HEK293 (cell line): ENCODE measurements at regions not wholly inside any gene's neighbourhood (a gene's known extent, or its start where the extent isn't known, plus 50 kb on each side); places are given as distances from the start of the nearest gene placed in this dataset.

Experiments used
- CTCF ChIA-PET: fragments of 350-600 bp; formaldehyde crosslinking; extraction: SDS; loops from one replicate; lab custom pipeline; 2021; ENCODE audit warnings: antibody characterized with exemption; lab: Yijun Ruan, JAX
- POLR2A ChIA-PET: fragments of 300-600 bp; formaldehyde crosslinking; extraction: SDS; loops from one replicate; lab custom pipeline; 2020; ENCODE audit warnings: antibody characterized with exemption, inconsistent platforms; lab: Yijun Ruan, JAX
- H3K27ac ChIP-seq: fragments of 200-500 bp; sonication (Bioruptor generic); 2 replicates; pipeline ENCODE4 v1.5.1; 2014; ENCODE audit warnings: low read depth, low read length, control low read depth, inconsistent platforms; ENCODE audit errors: extremely low read depth
- H3K36me3 ChIP-seq, 2 experiments: fragments of 200-500 bp in 1 of 2; sonication (Bioruptor generic) in 1 of 2; 1 replicate in 1 of 2; 2 replicates in 1 of 2; pipeline ENCODE4 v1.5.1; 2014 to 2017; ENCODE audit warnings: inconsistent platforms in 2 of 2, low read length in 2 of 2; ENCODE audit not compliant: control insufficient read depth in 2 of 2, insufficient read depth in 1 of 2
- H3K4me1 ChIP-seq: fragments of 200-500 bp; sonication (Bioruptor generic); 2 replicates; pipeline ENCODE4 v1.5.1; 2014; ENCODE audit warnings: mild to moderate bottlenecking, low read length, inconsistent platforms; ENCODE audit not compliant: control insufficient read depth, insufficient read depth
- H3K4me3 ChIP-seq: 2 replicates; pipeline ENCODE4 v1.5.1; 2011; ENCODE audit warnings: low read depth, mild to moderate bottlenecking, control low read depth, low read length, moderate library complexity
- H3K9me3 ChIP-seq: fragments of 200-500 bp; sonication (Bioruptor generic); 2 replicates; pipeline ENCODE4 v1.5.1; 2014; ENCODE audit warnings: low read depth, low read length, inconsistent platforms; ENCODE audit not compliant: control insufficient read depth, insufficient read depth
- BCL11B ChIP-seq: fragments of 450-650 bp; formaldehyde crosslinking; IDR thresholded peaks from 2 replicates; pipeline ENCODE4 v1.5.1; 2016; ENCODE audit warnings: low read depth, missing biosample characterization, missing genetic modification characterization
- GFI1B ChIP-seq: fragments of 450-650 bp; formaldehyde crosslinking; IDR thresholded peaks from 2 replicates; pipeline ENCODE4 v1.5.1; 2016; ENCODE audit warnings: missing biosample characterization, missing genetic modification characterization
- SCRT1 ChIP-seq: fragments of 450-650 bp; formaldehyde crosslinking; IDR thresholded peaks from 2 replicates; pipeline ENCODE4 v1.5.1; 2016; ENCODE audit warnings: missing biosample characterization, missing genetic modification characterization, borderline replicate concordance
- ZBTB48 ChIP-seq: fragments of 450-650 bp; formaldehyde crosslinking; IDR thresholded peaks from 2 replicates; pipeline ENCODE4 v1.5.1; 2016; ENCODE audit warnings: missing biosample characterization, missing genetic modification characterization
- ZFP69B ChIP-seq: fragments of 450-650 bp; formaldehyde crosslinking; IDR thresholded peaks from 2 replicates; pipeline ENCODE4 v1.5.1; 2016; ENCODE audit warnings: missing biosample characterization, missing genetic modification characterization
- ZNF133 ChIP-seq: fragments of 450-650 bp; formaldehyde crosslinking; IDR thresholded peaks from 2 replicates; pipeline ENCODE4 v1.5.1; 2016; ENCODE audit warnings: missing biosample characterization, missing genetic modification characterization
- ZNF138 ChIP-seq: fragments of 450-650 bp; formaldehyde crosslinking; IDR thresholded peaks from 2 replicates; pipeline ENCODE4 v1.5.1; 2016; ENCODE audit warnings: missing biosample characterization, missing genetic modification characterization, borderline replicate concordance
- ZNF146 ChIP-seq: fragments of 450-650 bp; formaldehyde crosslinking; IDR thresholded peaks from 2 replicates; pipeline ENCODE4 v1.5.1; 2016; ENCODE audit warnings: missing biosample characterization, missing genetic modification characterization
- ZNF16 ChIP-seq: fragments of 450-650 bp; formaldehyde crosslinking; IDR thresholded peaks from 2 replicates; pipeline ENCODE4 v1.5.1; 2016; ENCODE audit warnings: low read depth, missing biosample characterization, missing genetic modification characterization
- ZNF24 ChIP-seq: fragments of 450-650 bp; formaldehyde crosslinking; IDR thresholded peaks from 2 replicates; pipeline ENCODE4 v1.5.1; 2016; ENCODE audit warnings: missing biosample characterization, missing genetic modification characterization
- ZNF274 ChIP-seq, 2 experiments: fragments of 200-500 bp in 1 of 2; fragments of 450-650 bp in 1 of 2; sonication (Bioruptor generic) in 1 of 2; formaldehyde crosslinking in 1 of 2; IDR thresholded peaks; 2 replicates each; pipeline versions ENCODE4 v1.5.1 to v1.6.1; 2014 to 2016; ENCODE audit warnings: borderline replicate concordance in 1 of 2, inconsistent platforms in 1 of 2, low read length in 1 of 2, missing biosample characterization in 1 of 2, missing genetic modification characterization in 1 of 2
- ZNF341 ChIP-seq: fragments of 450-650 bp; formaldehyde crosslinking; IDR thresholded peaks from 2 replicates; pipeline ENCODE4; 2016; ENCODE audit warnings: low read depth, missing biosample characterization, missing genetic modification characterization
- ZNF354C ChIP-seq: fragments of 450-650 bp; formaldehyde crosslinking; IDR thresholded peaks from 2 replicates; pipeline ENCODE4 v1.5.1; 2016; ENCODE audit warnings: missing biosample characterization, missing genetic modification characterization, low read depth, borderline replicate concordance
- ZNF426 ChIP-seq: fragments of 450-650 bp; formaldehyde crosslinking; IDR thresholded peaks from 2 replicates; pipeline ENCODE4 v1.5.1; 2017; ENCODE audit warnings: missing biosample characterization, missing genetic modification characterization, mild to moderate bottlenecking, inconsistent platforms, moderate library complexity
- ZNF48 ChIP-seq: fragments of 450-650 bp; formaldehyde crosslinking; IDR thresholded peaks from 2 replicates; pipeline ENCODE4 v1.5.1; 2016; ENCODE audit warnings: missing biosample characterization, missing genetic modification characterization
- ZNF561 ChIP-seq: fragments of 450-650 bp; IDR thresholded peaks from 2 replicates; pipeline ENCODE4 v1.5.1; 2018; ENCODE audit warnings: missing biosample characterization, missing genetic modification characterization, borderline replicate concordance
- ZNF600 ChIP-seq: fragments of 450-650 bp; formaldehyde crosslinking; IDR thresholded peaks from 2 replicates; pipeline ENCODE4 v1.5.1; 2016; ENCODE audit warnings: missing biosample characterization, missing genetic modification characterization
- ZNF76 ChIP-seq: fragments of 450-650 bp; formaldehyde crosslinking; IDR thresholded peaks from 2 replicates; pipeline ENCODE4; 2016; ENCODE audit warnings: low read depth, missing biosample characterization, missing genetic modification characterization, borderline replicate concordance
- ZNF785 ChIP-seq: fragments of 450-650 bp; formaldehyde crosslinking; IDR thresholded peaks from 2 replicates; pipeline ENCODE4 v1.5.1; 2016; ENCODE audit warnings: missing biosample characterization, missing genetic modification characterization
- ZNF791 ChIP-seq: fragments of 450-650 bp; formaldehyde crosslinking; IDR thresholded peaks from 2 replicates; pipeline ENCODE4 v1.5.1; 2016; ENCODE audit warnings: missing biosample characterization, missing genetic modification characterization
- ZNF843 ChIP-seq: fragments of 450-650 bp; formaldehyde crosslinking; IDR thresholded peaks from 2 replicates; pipeline ENCODE4 v1.5.1; 2016; ENCODE audit warnings: missing biosample characterization, missing genetic modification characterization
- ZXDB ChIP-seq: fragments of 450-650 bp; formaldehyde crosslinking; IDR thresholded peaks from 2 replicates; pipeline ENCODE4 v1.5.1; 2016; ENCODE audit warnings: missing biosample characterization, missing genetic modification characterization
- TF ChIP-seq, protein P1 (sequence below): fragments of 450-650 bp; formaldehyde crosslinking; IDR thresholded peaks from 2 replicates; pipeline ENCODE4 v1.5.1; 2016; ENCODE audit warnings: missing biosample characterization, missing genetic modification characterization
- TF ChIP-seq, protein P2 (sequence below): fragments of 450-650 bp; formaldehyde crosslinking; IDR thresholded peaks from 2 replicates; pipeline ENCODE4 v1.5.1; 2017; ENCODE audit warnings: missing biosample characterization, missing genetic modification characterization
- TF ChIP-seq, protein P3 (sequence below): fragments of 450-650 bp; formaldehyde crosslinking; IDR thresholded peaks from 2 replicates; pipeline ENCODE4 v1.5.1; 2017; ENCODE audit warnings: missing biosample characterization, mild to moderate bottlenecking, missing genetic modification characterization, moderate library complexity
- TF ChIP-seq, protein P4 (sequence below): fragments of 450-650 bp; formaldehyde crosslinking; IDR thresholded peaks from 2 replicates; pipeline ENCODE4 v1.5.1; 2016; ENCODE audit warnings: missing biosample characterization, missing genetic modification characterization
- TF ChIP-seq, protein P5 (sequence below): fragments of 450-650 bp; formaldehyde crosslinking; IDR thresholded peaks from 2 replicates; pipeline ENCODE4 v1.5.1; 2016; ENCODE audit warnings: missing biosample characterization, missing genetic modification characterization

DNA sequence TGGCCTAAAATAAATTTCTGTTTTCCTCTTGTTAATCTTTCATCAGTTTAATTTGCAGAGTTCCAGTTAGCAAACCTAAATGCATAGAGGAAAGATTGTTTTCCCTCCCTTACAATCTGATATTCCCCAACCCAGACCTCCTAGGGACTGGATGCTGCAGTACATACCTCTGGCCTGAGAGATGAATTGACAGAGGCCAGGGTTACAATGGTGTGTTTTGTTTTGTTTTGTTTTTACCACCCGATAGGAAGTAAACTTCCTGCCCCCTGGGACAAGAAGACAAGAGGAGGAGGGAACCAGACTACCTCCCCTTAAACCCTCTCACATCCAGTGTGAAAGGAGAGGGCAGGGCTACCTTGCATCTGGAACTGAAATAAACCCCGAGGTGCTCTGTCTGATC is 319.0 kb downstream of the LRFN2 start:
- no peak for TF ChIP-seq ZNF24 (tag by site-specific recombination)
- TF ChIP-seq ZNF138 (tag by site-specific recombination): no peak
- no peak for TF ChIP-seq ZFP69B
- TF ChIP-seq ZBTB48: no peak
- TF ChIP-seq, protein P1, sequence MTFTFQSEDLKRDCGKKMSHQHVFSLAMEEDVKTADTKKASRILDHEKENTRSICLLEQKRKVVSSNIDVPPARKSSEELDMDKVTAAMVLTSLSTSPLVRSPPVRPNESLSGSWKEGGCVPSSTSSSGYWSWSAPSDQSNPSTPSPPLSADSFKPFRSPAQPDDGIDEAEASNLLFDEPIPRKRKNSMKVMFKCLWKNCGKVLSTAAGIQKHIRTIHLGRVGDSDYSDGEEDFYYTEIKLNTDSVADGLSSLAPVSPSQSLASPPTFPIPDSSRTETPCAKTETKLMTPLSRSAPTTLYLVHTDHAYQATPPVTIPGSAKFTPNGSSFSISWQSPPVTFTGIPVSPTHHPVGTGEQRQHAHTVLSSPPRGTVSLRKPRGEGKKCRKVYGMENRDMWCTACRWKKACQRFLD (tag by site-specific recombination): no peak
- no peak for TF ChIP-seq ZNF843 (tag by site-specific recombination)
- TF ChIP-seq, protein P2, sequence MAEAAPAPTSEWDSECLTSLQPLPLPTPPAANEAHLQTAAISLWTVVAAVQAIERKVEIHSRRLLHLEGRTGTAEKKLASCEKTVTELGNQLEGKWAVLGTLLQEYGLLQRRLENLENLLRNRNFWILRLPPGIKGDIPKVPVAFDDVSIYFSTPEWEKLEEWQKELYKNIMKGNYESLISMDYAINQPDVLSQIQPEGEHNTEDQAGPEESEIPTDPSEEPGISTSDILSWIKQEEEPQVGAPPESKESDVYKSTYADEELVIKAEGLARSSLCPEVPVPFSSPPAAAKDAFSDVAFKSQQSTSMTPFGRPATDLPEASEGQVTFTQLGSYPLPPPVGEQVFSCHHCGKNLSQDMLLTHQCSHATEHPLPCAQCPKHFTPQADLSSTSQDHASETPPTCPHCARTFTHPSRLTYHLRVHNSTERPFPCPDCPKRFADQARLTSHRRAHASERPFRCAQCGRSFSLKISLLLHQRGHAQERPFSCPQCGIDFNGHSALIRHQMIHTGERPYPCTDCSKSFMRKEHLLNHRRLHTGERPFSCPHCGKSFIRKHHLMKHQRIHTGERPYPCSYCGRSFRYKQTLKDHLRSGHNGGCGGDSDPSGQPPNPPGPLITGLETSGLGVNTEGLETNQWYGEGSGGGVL (tag by site-specific recombination): no peak
- no peak overlapping the region for H3K27ac ChIP-seq
- no peak overlapping the region for H3K4me3 ChIP-seq
- ChIA-PET POLR2A (no interaction called here), CTCF (no interaction called here)
- H3K9me3 ChIP-seq: no peaks in the 10 kb centered on the region
- H3K4me1 ChIP-seq: no peaks in the 10 kb centered on the region
- H3K36me3 ChIP-seq: no peaks in the 10 kb centered on the region

DNA sequence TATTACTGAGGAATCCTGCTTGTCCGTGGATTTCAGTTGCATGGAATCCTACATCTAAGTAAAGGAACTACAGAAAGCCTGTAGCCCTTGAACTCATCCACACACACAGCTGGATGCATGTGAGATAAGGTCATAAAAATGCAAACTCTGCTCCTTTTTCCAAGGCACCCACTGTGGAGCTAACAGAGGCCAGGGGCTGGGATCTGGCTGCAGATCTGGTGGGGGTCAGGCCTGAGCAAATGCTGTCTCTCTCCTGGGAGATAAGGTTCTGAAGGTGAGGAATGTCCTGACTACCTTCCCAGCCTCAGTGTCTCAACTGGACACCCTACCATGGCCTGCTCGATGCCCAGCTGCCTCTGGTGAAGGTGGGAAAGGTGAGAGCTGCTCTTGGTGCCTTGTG is 321.5 kb downstream of the LRFN2 start:
- Histone ChIP-seq H3K4me3 (no peak overlapping the region), H3K36me3 (no peaks in the 10 kb centered on the region), H3K9me3 (no peaks in the 10 kb centered on the region), H3K27ac (no peak overlapping the region), H3K4me1 (no peaks in the 10 kb centered on the region)
- TF ChIP-seq ZNF785 (tag by site-specific recombination) (no peak), ZNF274 (IDR thresholded peaks at IDR 0.05; ENCODE audit: low read length) (no peak), ZNF274 (tag by site-specific recombination; IDR thresholded peaks at IDR 0.05; ENCODE audit: borderline replicate concordance) (no peak), BCL11B (no peak), ZNF561 (tag by site-specific recombination) (no peak), ZNF426 (tag by site-specific recombination) (no peak), GFI1B (tag by site-specific recombination) (no peak), ZNF76 (no peak), ZNF133 (tag by site-specific recombination) (no peak), ZNF48 (no peak), ZNF341 (tag by site-specific recombination) (no peak), ZNF16 (no peak), ZNF146 (tag by site-specific recombination) (no peak), SCRT1 (tag by site-specific recombination) (no peak), ZNF791 (no peak), ZNF600 (tag by site-specific recombination) (no peak), ZXDB (no peak), ZNF354C (tag by site-specific recombination) (no peak)
- TF ChIP-seq, protein P3, sequence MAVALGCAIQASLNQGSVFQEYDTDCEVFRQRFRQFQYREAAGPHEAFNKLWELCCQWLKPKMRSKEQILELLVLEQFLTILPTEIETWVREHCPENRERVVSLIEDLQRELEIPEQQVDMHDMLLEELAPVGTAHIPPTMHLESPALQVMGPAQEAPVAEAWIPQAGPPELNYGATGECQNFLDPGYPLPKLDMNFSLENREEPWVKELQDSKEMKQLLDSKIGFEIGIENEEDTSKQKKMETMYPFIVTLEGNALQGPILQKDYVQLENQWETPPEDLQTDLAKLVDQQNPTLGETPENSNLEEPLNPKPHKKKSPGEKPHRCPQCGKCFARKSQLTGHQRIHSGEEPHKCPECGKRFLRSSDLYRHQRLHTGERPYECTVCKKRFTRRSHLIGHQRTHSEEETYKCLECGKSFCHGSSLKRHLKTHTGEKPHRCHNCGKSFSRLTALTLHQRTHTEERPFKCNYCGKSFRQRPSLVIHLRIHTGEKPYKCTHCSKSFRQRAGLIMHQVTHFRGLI: no peak
- TF ChIP-seq, protein P4, sequence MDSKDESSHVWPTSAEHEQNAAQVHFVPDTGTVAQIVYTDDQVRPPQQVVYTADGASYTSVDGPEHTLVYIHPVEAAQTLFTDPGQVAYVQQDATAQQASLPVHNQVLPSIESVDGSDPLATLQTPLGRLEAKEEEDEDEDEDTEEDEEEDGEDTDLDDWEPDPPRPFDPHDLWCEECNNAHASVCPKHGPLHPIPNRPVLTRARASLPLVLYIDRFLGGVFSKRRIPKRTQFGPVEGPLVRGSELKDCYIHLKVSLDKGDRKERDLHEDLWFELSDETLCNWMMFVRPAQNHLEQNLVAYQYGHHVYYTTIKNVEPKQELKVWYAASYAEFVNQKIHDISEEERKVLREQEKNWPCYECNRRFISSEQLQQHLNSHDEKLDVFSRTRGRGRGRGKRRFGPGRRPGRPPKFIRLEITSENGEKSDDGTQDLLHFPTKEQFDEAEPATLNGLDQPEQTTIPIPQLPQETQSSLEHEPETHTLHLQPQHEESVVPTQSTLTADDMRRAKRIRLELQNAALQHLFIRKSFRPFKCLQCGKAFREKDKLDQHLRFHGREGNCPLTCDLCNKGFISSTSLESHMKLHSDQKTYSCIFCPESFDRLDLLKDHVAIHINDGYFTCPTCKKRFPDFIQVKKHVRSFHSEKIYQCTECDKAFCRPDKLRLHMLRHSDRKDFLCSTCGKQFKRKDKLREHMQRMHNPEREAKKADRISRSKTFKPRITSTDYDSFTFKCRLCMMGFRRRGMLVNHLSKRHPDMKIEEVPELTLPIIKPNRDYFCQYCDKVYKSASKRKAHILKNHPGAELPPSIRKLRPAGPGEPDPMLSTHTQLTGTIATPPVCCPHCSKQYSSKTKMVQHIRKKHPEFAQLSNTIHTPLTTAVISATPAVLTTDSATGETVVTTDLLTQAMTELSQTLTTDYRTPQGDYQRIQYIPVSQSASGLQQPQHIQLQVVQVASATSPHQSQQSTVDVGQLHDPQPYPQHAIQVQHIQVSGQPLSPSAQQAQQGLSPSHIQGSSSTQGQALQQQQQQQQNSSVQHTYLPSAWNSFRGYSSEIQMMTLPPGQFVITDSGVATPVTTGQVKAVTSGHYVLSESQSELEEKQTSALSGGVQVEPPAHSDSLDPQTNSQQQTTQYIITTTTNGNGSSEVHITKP (tag by site-specific recombination): no peak
- TF ChIP-seq, protein P5, sequence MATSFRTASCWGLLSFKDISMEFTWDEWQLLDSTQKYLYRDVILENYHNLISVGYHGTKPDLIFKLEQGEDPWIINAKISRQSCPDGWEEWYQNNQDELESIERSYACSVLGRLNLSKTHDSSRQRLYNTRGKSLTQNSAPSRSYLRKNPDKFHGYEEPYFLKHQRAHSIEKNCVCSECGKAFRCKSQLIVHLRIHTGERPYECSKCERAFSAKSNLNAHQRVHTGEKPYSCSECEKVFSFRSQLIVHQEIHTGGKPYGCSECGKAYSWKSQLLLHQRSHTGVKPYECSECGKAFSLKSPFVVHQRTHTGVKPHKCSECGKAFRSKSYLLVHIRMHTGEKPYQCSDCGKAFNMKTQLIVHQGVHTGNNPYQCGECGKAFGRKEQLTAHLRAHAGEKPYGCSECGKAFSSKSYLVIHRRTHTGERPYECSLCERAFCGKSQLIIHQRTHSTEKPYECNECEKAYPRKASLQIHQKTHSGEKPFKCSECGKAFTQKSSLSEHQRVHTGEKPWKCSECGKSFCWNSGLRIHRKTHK (tag by site-specific recombination): no peak
- CTCF ChIA-PET: no interaction called here
- POLR2A ChIA-PET: no interaction called here
